ENCODE measurements at regions not wholly inside any gene's neighbourhood (a gene's known extent, or its start where the extent isn't known, plus 50 kb on each side); places are given as distances from the start of the nearest gene placed in this dataset.

- TF ChIP-seq POLR2AphosphoS5 (IDR thresholded peaks at IDR 0.05) = no peak
- no peak for TF ChIP-seq CTCF (IDR thresholded peaks at IDR 0.05)
- TF ChIP-seq POLR2A (IDR thresholded peaks at IDR 0.05) = no peak
Measured at GRCh38 chr5:110900829-110901228, 162.0 kb downstream of the SLC25A46 start.

Measured in suprapubic skin (tissue), 4 donors.